Uterus (tissue), 3 donors: ENCODE measurements at regions not wholly inside any gene's neighbourhood (a gene's known extent, or its start where the extent isn't known, plus 50 kb on each side); places are given as distances from the start of the nearest gene placed in this dataset.

Experiments
- DNase-seq, 2 donors: peaks; one replicate each; pipeline ENCODE4 v3.0.0-alpha.2; 2019 to 2020
- H3K27ac ChIP-seq, 2 donors: fragments of 200-600 bp; sonication (generic); 1 replicate in 1 of 2; 2 replicates in 1 of 2; pipeline ENCODE4 v1.5.1; 2016 to 2018
- H3K27me3 ChIP-seq, 2 donors: fragments of 200-600 bp; sonication (generic); one replicate each; pipeline ENCODE4 v1.5.1; 2018 to 2019; ENCODE audit warnings: control low read depth in 1 of 2
- H3K36me3 ChIP-seq, 2 donors: fragments of 200-600 bp; sonication (generic); one replicate each; pipeline ENCODE4 v1.5.1; 2019; ENCODE audit warnings: control low read depth in 1 of 2
- H3K4me1 ChIP-seq, 2 donors: fragments of 200-600 bp; sonication (generic); one replicate each; pipeline ENCODE4 v1.5.1; 2018 to 2019; ENCODE audit warnings: control low read depth in 1 of 2
- H3K4me3 ChIP-seq, 2 donors: fragments of 200-600 bp; sonication (generic); 1 replicate in 1 of 2; 2 replicates in 1 of 2; pipeline ENCODE4 v1.5.1; 2018 to 2019; ENCODE audit warnings: mild to moderate bottlenecking in 1 of 2
- H3K9me3 ChIP-seq, 2 donors: fragments of 200-600 bp; sonication (generic); one replicate each; pipeline ENCODE4 v1.5.1; 2019; ENCODE audit warnings: control low read depth in 1 of 2
- POLR2A ChIP-seq, 2 donors: fragments of 450-650 bp; IDR thresholded peaks; one replicate each; pipeline ENCODE4 v1.6.1; 2016; ENCODE audit warnings: antibody characterized with exemption in 2 of 2, mild to moderate bottlenecking in 1 of 2, moderate library complexity in 1 of 2
- intact Hi-C: fragments of 100-400 bp; cut with DNase I; formaldehyde crosslinking; loops from one replicate; pipeline ENCODE4 v1.15.1; 2023; ENCODE audit warnings: low total_unique reads
- TF ChIP-seq, protein P1 (sequence below), 4 experiments: fragments of 200-600 bp in 2 of 4; fragments of 450-650 bp in 2 of 4; sonication (generic) in 2 of 4; IDR thresholded peaks; one replicate each; pipeline ENCODE4 v1.5.1; 2016 to 2019; ENCODE audit warnings: antibody characterized with exemption in 4 of 4, mild to moderate bottlenecking in 2 of 4, moderate library complexity in 1 of 4
- donor health status: DM: yes; HTN: yes; CAD: no.

DNA sequence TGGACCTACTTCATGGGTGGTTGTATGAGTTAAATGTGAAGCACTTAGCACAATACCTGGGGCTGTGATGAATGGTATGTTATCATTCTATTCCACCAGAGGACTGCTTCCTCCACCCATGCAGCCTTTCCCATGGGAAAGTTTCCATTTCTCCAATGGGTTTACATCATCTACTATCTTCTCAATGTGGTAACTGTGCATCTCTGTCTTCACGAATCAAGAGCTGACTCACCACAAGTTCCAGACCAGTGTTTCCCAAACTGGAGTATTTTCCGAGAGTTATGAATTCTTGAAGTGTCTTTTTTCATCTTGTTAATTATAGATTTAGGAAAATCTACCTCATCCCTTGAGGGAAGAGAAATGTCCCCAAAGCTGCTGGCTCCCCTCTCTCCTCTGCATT, 182.8 kb downstream of the UNC5CL start:
- H3K4me3 ChIP-seq = no peak overlapping the region
- DNase-seq = no peak
- H3K36me3 ChIP-seq = no peaks in the 10 kb centered on the region
- TF ChIP-seq, protein P1, sequence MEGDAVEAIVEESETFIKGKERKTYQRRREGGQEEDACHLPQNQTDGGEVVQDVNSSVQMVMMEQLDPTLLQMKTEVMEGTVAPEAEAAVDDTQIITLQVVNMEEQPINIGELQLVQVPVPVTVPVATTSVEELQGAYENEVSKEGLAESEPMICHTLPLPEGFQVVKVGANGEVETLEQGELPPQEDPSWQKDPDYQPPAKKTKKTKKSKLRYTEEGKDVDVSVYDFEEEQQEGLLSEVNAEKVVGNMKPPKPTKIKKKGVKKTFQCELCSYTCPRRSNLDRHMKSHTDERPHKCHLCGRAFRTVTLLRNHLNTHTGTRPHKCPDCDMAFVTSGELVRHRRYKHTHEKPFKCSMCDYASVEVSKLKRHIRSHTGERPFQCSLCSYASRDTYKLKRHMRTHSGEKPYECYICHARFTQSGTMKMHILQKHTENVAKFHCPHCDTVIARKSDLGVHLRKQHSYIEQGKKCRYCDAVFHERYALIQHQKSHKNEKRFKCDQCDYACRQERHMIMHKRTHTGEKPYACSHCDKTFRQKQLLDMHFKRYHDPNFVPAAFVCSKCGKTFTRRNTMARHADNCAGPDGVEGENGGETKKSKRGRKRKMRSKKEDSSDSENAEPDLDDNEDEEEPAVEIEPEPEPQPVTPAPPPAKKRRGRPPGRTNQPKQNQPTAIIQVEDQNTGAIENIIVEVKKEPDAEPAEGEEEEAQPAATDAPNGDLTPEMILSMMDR (IDR thresholded peaks at IDR 0.05) = no peak
- TF ChIP-seq POLR2A (IDR thresholded peaks at IDR 0.05) = no peak
- H3K27me3 ChIP-seq = no peaks in the 10 kb centered on the region
- no peaks in the 10 kb centered on the region for H3K4me1 ChIP-seq
- H3K27ac ChIP-seq = no peak overlapping the region
- intact Hi-C loops = no loop called here
- H3K9me3 ChIP-seq = no peaks in the 10 kb centered on the region

DNA sequence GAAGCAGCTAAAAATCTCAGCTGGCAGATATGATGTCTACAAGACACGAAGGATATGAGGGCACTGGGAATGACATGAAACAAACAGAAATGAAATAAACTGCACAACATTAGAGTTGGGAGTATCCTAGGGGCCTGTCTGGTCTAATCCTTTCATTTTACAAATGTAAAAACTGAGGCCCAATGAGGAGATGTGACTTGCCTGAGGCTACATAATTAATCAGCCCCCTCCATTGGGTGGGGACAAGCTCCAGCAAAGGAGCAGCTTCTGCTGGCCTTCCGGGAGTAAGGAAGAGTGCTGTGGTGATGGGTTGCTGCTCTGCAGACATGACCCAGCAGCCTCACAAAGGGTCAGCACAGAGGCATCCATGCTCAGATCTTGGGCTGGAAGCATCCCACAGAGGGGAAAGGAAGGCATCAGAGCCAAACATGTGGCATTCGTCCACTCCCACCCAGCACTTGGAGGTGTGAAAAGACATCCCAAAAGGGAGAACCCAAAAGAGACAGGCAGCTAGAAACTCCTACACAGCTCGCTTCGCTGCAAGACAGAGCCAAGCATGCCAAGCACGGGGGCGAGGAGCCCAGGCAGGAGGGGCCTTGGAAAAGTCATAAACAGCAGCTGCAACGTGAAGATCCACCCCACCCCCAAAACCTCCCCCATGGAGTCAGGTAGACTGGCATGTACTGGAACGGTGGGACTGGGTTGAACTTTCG, 183.7 kb downstream of the UNC5CL start:
- H3K27me3 ChIP-seq = no peaks in the 10 kb centered on the region
- intact Hi-C loops = no loop called here
- H3K36me3 ChIP-seq = no peaks in the 10 kb centered on the region
- no peak overlapping the region for H3K4me3 ChIP-seq
- TF ChIP-seq, protein P1 (IDR thresholded peaks at IDR 0.05) = no peak
- TF ChIP-seq POLR2A (IDR thresholded peaks at IDR 0.05) = no peak
- no peak overlapping the region for H3K27ac ChIP-seq
- no peak for DNase-seq
- H3K4me1 ChIP-seq = no peaks in the 10 kb centered on the region
- H3K9me3 ChIP-seq = no peaks in the 10 kb centered on the region

DNA sequence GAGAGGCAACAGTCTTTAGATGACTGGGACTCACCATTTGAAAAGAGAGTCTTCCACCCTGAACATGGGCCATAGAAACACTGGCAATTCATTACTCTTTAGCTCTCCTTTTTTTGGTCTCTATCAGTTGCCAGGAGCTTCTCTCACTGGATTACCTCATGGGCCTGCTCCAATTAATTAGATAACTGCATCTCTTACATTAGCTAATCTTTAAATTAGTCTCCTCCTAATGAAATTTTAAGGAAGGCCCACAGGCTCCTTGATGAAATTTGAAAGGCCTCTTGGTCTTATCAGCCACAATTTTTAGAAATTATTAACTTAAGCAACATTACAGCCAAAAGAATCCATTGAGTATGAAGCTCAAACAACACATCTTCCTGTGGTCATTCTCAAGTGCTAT, 184.4 kb downstream of the UNC5CL start:
- no peaks in the 10 kb centered on the region for H3K9me3 ChIP-seq
- intact Hi-C loops = no loop called here
- H3K4me1 ChIP-seq = no peaks in the 10 kb centered on the region
- no peaks in the 10 kb centered on the region for H3K27me3 ChIP-seq
- no peak for DNase-seq
- H3K4me3 ChIP-seq = no peak overlapping the region
- H3K27ac ChIP-seq = no peak overlapping the region
- H3K36me3 ChIP-seq = no peaks in the 10 kb centered on the region
- TF ChIP-seq, protein P1 (IDR thresholded peaks at IDR 0.05) = no peak
- no peak for TF ChIP-seq POLR2A (IDR thresholded peaks at IDR 0.05)

DNA sequence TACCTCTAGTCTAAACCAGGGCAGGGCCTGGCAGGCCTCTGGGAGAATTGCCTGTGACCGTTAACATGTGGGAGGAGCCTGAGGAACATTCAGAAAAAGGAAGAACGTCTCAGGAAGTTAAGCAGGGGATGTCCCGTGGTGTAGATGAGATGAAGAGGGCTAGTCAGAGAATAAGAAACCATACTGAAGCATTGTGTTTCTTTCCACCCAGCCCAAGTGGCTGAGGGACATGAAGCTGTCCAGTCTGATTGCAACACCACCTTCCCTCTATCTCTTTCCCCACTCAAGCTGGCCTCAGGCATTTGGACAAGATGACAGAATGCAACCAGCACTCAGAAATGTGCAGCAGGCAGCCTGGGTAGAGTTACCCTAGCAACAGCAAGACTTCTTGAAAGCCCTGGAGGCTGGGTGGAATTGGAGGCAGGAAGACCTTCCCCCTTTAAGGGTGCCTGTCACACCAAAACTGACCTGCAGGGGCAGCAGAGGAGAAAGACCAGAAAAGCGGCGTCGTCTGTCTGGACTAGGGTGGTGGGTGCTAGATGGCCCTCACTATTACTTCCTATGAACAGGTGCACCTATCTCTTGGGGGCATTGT, 186.1 kb downstream of the UNC5CL start:
- Histone ChIP-seq H3K4me1 (no peaks in the 10 kb centered on the region), H3K4me3 (no peak overlapping the region), H3K36me3 (no peaks in the 10 kb centered on the region), H3K9me3 (no peaks in the 10 kb centered on the region), H3K27me3 (no peaks in the 10 kb centered on the region), H3K27ac (no peak overlapping the region)
- DNase-seq = no peak
- intact Hi-C loops = no loop called here
- no peak for TF ChIP-seq POLR2A (IDR thresholded peaks at IDR 0.05)
- TF ChIP-seq, protein P1 (IDR thresholded peaks at IDR 0.05) = no peak

DNA sequence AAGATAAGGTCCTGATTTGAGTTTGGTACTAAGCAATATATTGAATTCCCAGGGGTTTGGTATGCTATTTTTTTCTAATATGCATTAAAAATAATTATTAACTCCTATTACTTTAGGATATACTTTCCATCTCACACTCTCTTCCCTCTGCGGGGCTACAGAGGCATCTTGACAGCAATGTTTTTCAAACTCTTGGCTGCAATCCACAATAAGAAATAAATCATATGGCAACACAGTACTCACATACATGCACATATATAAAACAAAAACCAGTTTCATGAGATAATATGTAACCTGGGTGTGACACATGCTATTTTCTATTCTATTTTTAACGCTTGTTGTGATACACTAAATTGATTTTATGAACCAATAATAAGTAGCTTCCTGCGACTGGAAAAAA, 189.5 kb downstream of the UNC5CL start:
- no peaks in the 10 kb centered on the region for H3K27me3 ChIP-seq
- H3K36me3 ChIP-seq = no peaks in the 10 kb centered on the region
- intact Hi-C loops = no loop called here
- TF ChIP-seq, protein P1 (IDR thresholded peaks at IDR 0.05) = no peak
- TF ChIP-seq POLR2A (IDR thresholded peaks at IDR 0.05) = no peak
- H3K4me3 ChIP-seq = no peak overlapping the region
- H3K9me3 ChIP-seq = no peaks in the 10 kb centered on the region
- no peaks in the 10 kb centered on the region for H3K4me1 ChIP-seq
- DNase-seq = no peak
- no peak overlapping the region for H3K27ac ChIP-seq
